Activated naive CD4-positive, alpha-beta T cell (primary cell): ENCODE measurements at regions not wholly inside any gene's neighbourhood (a gene's known extent, or its start where the extent isn't known, plus 50 kb on each side); places are given as distances from the start of the nearest gene placed in this dataset.

Experiments
- DNase-seq, 4 experiments: peaks; one replicate each; lab custom pipeline; 2025; lab: John Stamatoyannopoulos, UW

GRCh38 chr2:105449076-105449475 lies 50.2 kb upstream of the FHL2 start:
- no peak for DNase-seq
